Endothelial cell of umbilical vein (primary cell): ENCODE measurements at regions not wholly inside any gene's neighbourhood (a gene's known extent, or its start where the extent isn't known, plus 50 kb on each side); places are given as distances from the start of the nearest gene placed in this dataset.

ENCODE experiments used
- BruUV-seq: library from RNA; stranded (reverse); fragments of 400-500 nt; replicated peaks from 2 replicates; lab custom pipeline; 2021; lab: Mats Ljungman, UMichigan
- CTCF ChIA-PET: fragments of 300-600, 350-600 bp; sonication (Branson Sonifier 250); formaldehyde crosslinking; loops from one replicate; lab custom pipeline; 2021; ENCODE audit warnings: antibody characterized with exemption, inconsistent platforms; lab: Charles Lee
- POLR2A ChIA-PET: fragments of 300-600, 350-600 bp; sonication (Branson Sonifier 250); formaldehyde crosslinking; loops from one replicate; lab custom pipeline; 2021; ENCODE audit warnings: antibody characterized with exemption, inconsistent platforms; lab: Charles Lee
- DNase-seq: peaks from one replicate; pipeline ENCODE4 v3.0.0-alpha.2; 2011; ENCODE audit warnings: low read depth, low spot score
- FAIRE-seq: peaks from 2 replicates; lab custom pipeline; 2011; peaks lifted over from hg19 to GRCh38; lab: Jason Lieb, UNC
- H2AFZ ChIP-seq: 2 replicates; pipeline ENCODE4 v1.6.0; 2012; ENCODE audit warnings: low read depth, low read length, control low read depth, inconsistent platforms
- H3K27ac ChIP-seq: 2 replicates; pipeline ENCODE4 v1.5.1; 2011; ENCODE audit warnings: low read depth, mild to moderate bottlenecking, control low read depth, low read length, moderate library complexity; ENCODE audit not compliant: insufficient read depth
- H3K27me3 ChIP-seq, 2 experiments: 2 replicates each; pipeline versions ENCODE4 v1.6.0 to v1.6.1; 2011; ENCODE audit warnings: low read length in 2 of 2, mixed read lengths in 1 of 2; ENCODE audit not compliant: control insufficient read depth in 2 of 2, insufficient read depth in 2 of 2
- H3K36me3 ChIP-seq, 2 experiments: 2 replicates in 1 of 2; 3 replicates in 1 of 2; pipeline ENCODE4 v1.5.1; 2011; ENCODE audit warnings: low read length in 2 of 2, mild to moderate bottlenecking in 1 of 2, moderate library complexity in 1 of 2; ENCODE audit not compliant: control insufficient read depth in 2 of 2, insufficient read depth in 2 of 2; ENCODE audit errors: extremely low read depth in 1 of 2
- H3K4me1 ChIP-seq: 3 replicates; pipeline ENCODE4 v1.5.1; 2011; ENCODE audit warnings: mild to moderate bottlenecking, low read length; ENCODE audit not compliant: control insufficient read depth, insufficient read depth; ENCODE audit errors: extremely low read depth
- H3K4me2 ChIP-seq: 2 replicates; pipeline ENCODE4 v1.6.1; 2011; ENCODE audit warnings: low read length, control low read depth, mixed read lengths; ENCODE audit not compliant: insufficient read depth
- H3K4me3 ChIP-seq, 3 experiments: fragments of 200-600 bp in 1 of 3; sonication (generic), shearing (Covaris generic) in 1 of 3; replicated peaks in 1 of 3; 2 replicates each; pipeline ENCODE4 v1.5.1; 2011 to 2016; ENCODE audit warnings: control low read depth in 3 of 3, low read length in 3 of 3, mild to moderate bottlenecking in 2 of 3, inconsistent platforms in 1 of 3, low read depth in 1 of 3, moderate library complexity in 1 of 3; ENCODE audit not compliant: insufficient read depth in 1 of 3
- H3K79me2 ChIP-seq: 2 replicates; pipeline ENCODE4 v1.6.0; 2012; ENCODE audit warnings: low read length, inconsistent platforms; ENCODE audit not compliant: control insufficient read depth, insufficient read depth
- H3K9ac ChIP-seq: replicated peaks from 2 replicates; pipeline ENCODE3; 2011; ENCODE audit warnings: low read length, control low read depth; ENCODE audit not compliant: insufficient read depth; ENCODE audit errors: extremely low read depth
- H3K9me1 ChIP-seq: replicated peaks from 3 replicates; pipeline ENCODE4 v1.6.0; 2011; ENCODE audit warnings: mild to moderate bottlenecking, low read length; ENCODE audit not compliant: control insufficient read depth, insufficient read depth; ENCODE audit errors: extremely low read depth
- H3K9me3 ChIP-seq: replicated peaks from 2 replicates; pipeline ENCODE4 v1.5.1; 2012; ENCODE audit warnings: low read length, inconsistent platforms; ENCODE audit not compliant: control insufficient read depth, insufficient read depth
- H4K20me1 ChIP-seq: replicated peaks from 2 replicates; pipeline ENCODE3; 2011; ENCODE audit warnings: mild to moderate bottlenecking, low read length; ENCODE audit not compliant: control insufficient read depth, insufficient read depth; ENCODE audit errors: extremely low read depth
- EZH2 ChIP-seq: IDR thresholded peaks from 2 replicates; pipeline ENCODE4 v1.6.1; 2012; ENCODE audit warnings: borderline replicate concordance, low read depth, mild to moderate bottlenecking, moderate library complexity, low read length, inconsistent platforms; ENCODE audit not compliant: severe bottlenecking
- FOS ChIP-seq: IDR thresholded peaks from 2 replicates; pipeline ENCODE4 v1.6.1; 2011; ENCODE audit warnings: mild to moderate bottlenecking, low read length, moderate library complexity, borderline replicate concordance; ENCODE audit not compliant: insufficient read depth
- GATA2 ChIP-seq: IDR thresholded peaks from 2 replicates; pipeline ENCODE4 v1.7.0; 2011; ENCODE audit warnings: low read depth, mild to moderate bottlenecking, moderate library complexity, mixed read lengths, low read length; ENCODE audit not compliant: insufficient read length, insufficient read depth
- JUN ChIP-seq: IDR thresholded peaks from 2 replicates; pipeline ENCODE4 v1.6.1; 2011; ENCODE audit warnings: borderline replicate concordance, low read depth; ENCODE audit not compliant: insufficient read length, insufficient read depth
- MAX ChIP-seq: IDR thresholded peaks from 2 replicates; pipeline ENCODE4 v1.6.1; 2011; ENCODE audit not compliant: insufficient read depth, insufficient read length
- MYC ChIP-seq: IDR thresholded peaks from one replicate; pipeline ENCODE4 v1.6.1; 2011; ENCODE audit warnings: mild to moderate bottlenecking, low read depth, low read length
- POLR2A ChIP-seq: IDR thresholded peaks from 2 replicates; pipeline ENCODE4 v1.6.1; 2012; ENCODE audit warnings: low read depth, mild to moderate bottlenecking, control low read depth, low read length
- POLR2AphosphoS5 ChIP-seq: IDR thresholded peaks from 2 replicates; pipeline ENCODE4 v1.6.1; 2012; ENCODE audit warnings: low read depth, mild to moderate bottlenecking, control low read depth, low read length, moderate library complexity; ENCODE audit not compliant: insufficient read depth
- dilution Hi-C: fragments of 300-500 bp; cut with MboI; formaldehyde crosslinking; loops from one replicate; pipeline ENCODE4 v1.15.0; 2019; ENCODE audit warnings: low sequenced_read_pairs; ENCODE audit not compliant: extremely low pct_ligation_motif_present
- intact Hi-C: fragments of 100-400 bp; cut with micrococcal nuclease; formaldehyde crosslinking; loops from one replicate; pipeline ENCODE4 v1.10.0; 2022
- TF ChIP-seq, protein P1 (sequence below), 2 donors: IDR thresholded peaks; 1 replicate in 1 of 2; 2 replicates in 1 of 2; pipeline ENCODE4 v1.5.1; 2011; ENCODE audit warnings: low read length in 2 of 2, mild to moderate bottlenecking in 2 of 2, moderate library complexity in 2 of 2, control low read depth in 1 of 2, inconsistent platforms in 1 of 2, low read depth in 1 of 2; ENCODE audit not compliant: insufficient read depth in 1 of 2; ENCODE audit errors: extremely low read depth in 1 of 2

DNA sequence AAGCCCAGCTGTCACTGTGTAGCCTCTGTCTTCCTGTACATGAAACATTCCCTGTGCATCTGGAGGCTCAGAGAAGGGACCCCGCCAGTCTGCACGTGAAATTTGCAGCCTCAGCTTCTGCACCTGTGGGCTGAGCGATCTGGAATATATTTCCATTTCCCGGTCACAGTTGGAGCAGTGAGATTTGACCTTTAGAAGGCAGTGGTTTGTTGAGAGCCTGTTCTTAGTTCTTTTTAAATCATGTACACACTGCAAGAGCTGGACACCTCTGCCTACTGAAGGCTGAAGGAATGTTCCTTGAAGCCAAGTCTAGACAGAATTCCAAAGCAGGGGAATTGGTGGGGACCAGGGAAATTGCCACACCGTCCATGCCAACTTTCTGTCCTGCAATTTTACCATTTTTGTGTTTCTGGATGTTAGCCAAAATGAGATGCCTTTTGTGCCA, 706.6 kb downstream of the INHBA start:
- intact Hi-C loops, result no loop called here

GRCh38 chr7:40990841-40991240, 712.0 kb downstream of the INHBA start:
- Histone ChIP-seq H3K36me3 (no peaks in the 10 kb centered on the region), H3K9me1 (no peaks in the 10 kb centered on the region), H3K9ac (no peak overlapping the region), H3K4me3 (no peak overlapping the region), H3K27ac (no peak overlapping the region), H3K79me2 (no peaks in the 10 kb centered on the region), H4K20me1 (no peaks in the 10 kb centered on the region), H3K4me1 (no peaks in the 10 kb centered on the region), H3K27me3 (no peaks in the 10 kb centered on the region), H3K9me3 (no peaks in the 10 kb centered on the region), H2AFZ (no peak overlapping the region), H3K4me2 (no peak overlapping the region)
- intact Hi-C loops (no loop called here), dilution Hi-C loops (no loop called here)
- no peak for TF ChIP-seq POLR2A
- TF ChIP-seq FOS, result no peak
- TF ChIP-seq EZH2, result no peak
- TF ChIP-seq POLR2AphosphoS5, result no peak
- no peak for TF ChIP-seq GATA2
- no peak for TF ChIP-seq MAX
- TF ChIP-seq MYC, result no peak
- no peak for TF ChIP-seq JUN
- TF ChIP-seq, protein P1, sequence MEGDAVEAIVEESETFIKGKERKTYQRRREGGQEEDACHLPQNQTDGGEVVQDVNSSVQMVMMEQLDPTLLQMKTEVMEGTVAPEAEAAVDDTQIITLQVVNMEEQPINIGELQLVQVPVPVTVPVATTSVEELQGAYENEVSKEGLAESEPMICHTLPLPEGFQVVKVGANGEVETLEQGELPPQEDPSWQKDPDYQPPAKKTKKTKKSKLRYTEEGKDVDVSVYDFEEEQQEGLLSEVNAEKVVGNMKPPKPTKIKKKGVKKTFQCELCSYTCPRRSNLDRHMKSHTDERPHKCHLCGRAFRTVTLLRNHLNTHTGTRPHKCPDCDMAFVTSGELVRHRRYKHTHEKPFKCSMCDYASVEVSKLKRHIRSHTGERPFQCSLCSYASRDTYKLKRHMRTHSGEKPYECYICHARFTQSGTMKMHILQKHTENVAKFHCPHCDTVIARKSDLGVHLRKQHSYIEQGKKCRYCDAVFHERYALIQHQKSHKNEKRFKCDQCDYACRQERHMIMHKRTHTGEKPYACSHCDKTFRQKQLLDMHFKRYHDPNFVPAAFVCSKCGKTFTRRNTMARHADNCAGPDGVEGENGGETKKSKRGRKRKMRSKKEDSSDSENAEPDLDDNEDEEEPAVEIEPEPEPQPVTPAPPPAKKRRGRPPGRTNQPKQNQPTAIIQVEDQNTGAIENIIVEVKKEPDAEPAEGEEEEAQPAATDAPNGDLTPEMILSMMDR (IDR thresholded peaks at IDR 0.05; ENCODE audit: extremely low read depth in 1 of 2, insufficient read depth in 1 of 2, low read depth in 1 of 2, low read length in 2 of 2), result no peak
- DNase-seq, result no peak
- no TSS peak for BruUV-seq
- POLR2A ChIA-PET, result no interaction called here
- FAIRE-seq, result no peak
- CTCF ChIA-PET, result interaction anchor here (1.2 to 2.2 kb wide), 2 partner anchors 8 to 12 kb away, joined by 3 to 9 read pairs; no protein-coding TSS in a partner anchor

More for the DNA sequence above, 706.6 kb downstream of the INHBA start:
- no peak overlapping the region for H3K9ac ChIP-seq
- no peak overlapping the region for H3K4me2 ChIP-seq
- no peak for TF ChIP-seq POLR2AphosphoS5
- dilution Hi-C loops, result no loop called here
- ChIA-PET CTCF (interaction anchor here (1.6 kb wide), 1 partner anchor 715 kb away, joined by 3 read pairs; no protein-coding TSS in a partner anchor), POLR2A (no interaction called here)
- BruUV-seq, result no TSS peak
- H3K4me3 ChIP-seq, result no peak overlapping the region
- no peak overlapping the region for H3K27ac ChIP-seq
- no peaks in the 10 kb centered on the region for H3K79me2 ChIP-seq
- H3K36me3 ChIP-seq, result no peaks in the 10 kb centered on the region
- no peaks in the 10 kb centered on the region for H3K9me1 ChIP-seq
- no peaks in the 10 kb centered on the region for H3K9me3 ChIP-seq
- FAIRE-seq (no peak), DNase-seq (no peak)
- no peaks in the 10 kb centered on the region for H3K4me1 ChIP-seq
- H3K27me3 ChIP-seq, result no peaks in the 10 kb centered on the region
- H4K20me1 ChIP-seq, result no peaks in the 10 kb centered on the region
- no peak overlapping the region for H2AFZ ChIP-seq
